ENCODE measurements at regions not wholly inside any gene's neighbourhood (a gene's known extent, or its start where the extent isn't known, plus 50 kb on each side); places are given as distances from the start of the nearest gene placed in this dataset.

DNA sequence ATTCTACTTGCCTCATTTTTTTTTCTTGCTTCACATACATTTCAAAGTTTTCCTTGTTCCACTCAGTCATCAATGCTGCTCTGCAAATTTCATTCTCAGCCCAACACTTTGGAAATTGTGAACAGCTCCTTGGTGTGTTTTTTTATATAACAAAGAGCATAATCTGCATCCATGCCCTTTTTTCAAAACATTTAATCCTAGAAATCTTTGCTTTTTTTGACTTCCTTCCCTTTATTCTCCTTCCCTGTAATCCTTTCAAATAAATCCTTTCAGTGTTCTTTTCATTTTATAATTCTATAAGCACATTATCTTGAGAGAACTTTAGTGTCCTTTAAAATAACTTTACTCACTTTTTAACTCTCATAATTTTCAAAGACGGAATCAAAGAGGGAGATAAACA, 1150.8 kb downstream of the SI start:
- H3K79me1 ChIP-seq (ENCODE audit: insufficient read depth, low read depth, low read length, poor library complexity, severe bottlenecking): no peaks in the 10 kb centered on the region
- Mint-ChIP-seq H3K4me3 (no peak overlapping the region), H3K36me3 (ENCODE audit: insufficient read depth in 1 of 3, low read depth in 3 of 3) (no peaks in the 10 kb centered on the region), H3K4me1 (peaks cover 14 to 20% of the 10 kb centered on the region in 2 experiments), H3K27ac (peak overlapping the region in 2 of 3 experiments; percentile 62 to 73; a peak in 1 of 7 replicates), H3K27me3 (ENCODE audit: low read depth) (no peaks in the 10 kb centered on the region; the same call in 1 of the 2 replicates), H3K9me3 (no peaks in the 10 kb centered on the region)
- no peak overlapping the region for H3K4me2 ChIP-seq (ENCODE audit: insufficient read depth, insufficient read length, low read length)
- no peaks in the 10 kb centered on the region for H4K20me1 ChIP-seq (ENCODE audit: control insufficient read depth, insufficient read depth, insufficient read length)
- no peaks in the 10 kb centered on the region for H3K23me2 ChIP-seq (ENCODE audit: insufficient read length, low read depth, low read length, poor library complexity, severe bottlenecking)
- no peak overlapping the region for H2BK5ac ChIP-seq (ENCODE audit: insufficient read length, low read length)
- no peak overlapping the region for H4K91ac ChIP-seq (ENCODE audit: insufficient read length, low read depth, low read length)
- no peak overlapping the region for H3K14ac ChIP-seq (ENCODE audit: insufficient read depth, low read length)
- no peak overlapping the region for H3K56ac ChIP-seq (ENCODE audit: insufficient read length, low read depth, low read length)
- no peak for DNase-seq
- H3T11ph ChIP-seq (ENCODE audit: low read length): no peak overlapping the region
- H3K23ac ChIP-seq (ENCODE audit: insufficient read length, low read depth, low read length): no peak overlapping the region
- no peak overlapping the region for H2BK12ac ChIP-seq (ENCODE audit: insufficient read length, low read depth, low read length)
- no peaks in the 10 kb centered on the region for H3K9me3 ChIP-seq (ENCODE audit: control insufficient read depth, low read depth, low read length)
- no peak overlapping the region for H2AFZ ChIP-seq (ENCODE audit: low read length)
- H3K9ac ChIP-seq (ENCODE audit: extremely low read depth, insufficient read length, low read length): no peak overlapping the region
- no peak overlapping the region for H3K18ac ChIP-seq (ENCODE audit: insufficient read length, low read depth, low read length)
- H2BK15ac ChIP-seq (ENCODE audit: low read depth, low read length): no peak overlapping the region
- no peak overlapping the region for H4K5ac ChIP-seq (ENCODE audit: insufficient read length, low read depth, low read length)
- no peak overlapping the region for H4K8ac ChIP-seq (replicated peaks; ENCODE audit: insufficient read length, low read depth, low read length)
- WGBS (ENCODE audit: extremely low coverage, insufficient read length, low lambda C conversion rate): no CpG with 5 or more reads among the region's 1 CpG
- H3K4ac ChIP-seq (ENCODE audit: low read depth, low read length): no peak overlapping the region
- H3K4me1 ChIP-seq (ENCODE audit: insufficient read depth, low read length): no peaks in the 10 kb centered on the region
- no peaks in the 10 kb centered on the region for H3K27me3 ChIP-seq (ENCODE audit: insufficient read depth, low read length)
- H3K27ac ChIP-seq (ENCODE audit: insufficient read length, low read depth, low read length): no peak overlapping the region
- H3K79me2 ChIP-seq (ENCODE audit: insufficient read depth, low read length): no peaks in the 10 kb centered on the region
- H2BK20ac ChIP-seq (ENCODE audit: low read depth, low read length, poor library complexity, severe bottlenecking): no peak overlapping the region
- TF ChIP-seq, protein P1, sequence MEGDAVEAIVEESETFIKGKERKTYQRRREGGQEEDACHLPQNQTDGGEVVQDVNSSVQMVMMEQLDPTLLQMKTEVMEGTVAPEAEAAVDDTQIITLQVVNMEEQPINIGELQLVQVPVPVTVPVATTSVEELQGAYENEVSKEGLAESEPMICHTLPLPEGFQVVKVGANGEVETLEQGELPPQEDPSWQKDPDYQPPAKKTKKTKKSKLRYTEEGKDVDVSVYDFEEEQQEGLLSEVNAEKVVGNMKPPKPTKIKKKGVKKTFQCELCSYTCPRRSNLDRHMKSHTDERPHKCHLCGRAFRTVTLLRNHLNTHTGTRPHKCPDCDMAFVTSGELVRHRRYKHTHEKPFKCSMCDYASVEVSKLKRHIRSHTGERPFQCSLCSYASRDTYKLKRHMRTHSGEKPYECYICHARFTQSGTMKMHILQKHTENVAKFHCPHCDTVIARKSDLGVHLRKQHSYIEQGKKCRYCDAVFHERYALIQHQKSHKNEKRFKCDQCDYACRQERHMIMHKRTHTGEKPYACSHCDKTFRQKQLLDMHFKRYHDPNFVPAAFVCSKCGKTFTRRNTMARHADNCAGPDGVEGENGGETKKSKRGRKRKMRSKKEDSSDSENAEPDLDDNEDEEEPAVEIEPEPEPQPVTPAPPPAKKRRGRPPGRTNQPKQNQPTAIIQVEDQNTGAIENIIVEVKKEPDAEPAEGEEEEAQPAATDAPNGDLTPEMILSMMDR (conservative IDR thresholded peaks at IDR 0.05): no peak
- H2BK120ac ChIP-seq (ENCODE audit: low read depth, low read length, poor library complexity, severe bottlenecking): no peak overlapping the region
- H2AK5ac ChIP-seq (ENCODE audit: insufficient read length, low read length): no peak overlapping the region
